Neural progenitor cell (in vitro differentiated cells): ENCODE measurements at regions not wholly inside any gene's neighbourhood (a gene's known extent, or its start where the extent isn't known, plus 50 kb on each side); places are given as distances from the start of the nearest gene placed in this dataset.

ENCODE experiments used
- DNase-seq: peaks from one replicate; pipeline ENCODE4 v3.0.0-alpha.2; 2016; ENCODE audit warnings: low spot score
- H2AFZ ChIP-seq: fragments of 200-600 bp; sonication (generic); replicated peaks from 2 replicates; pipeline ENCODE4 v1.6.1; 2016; ENCODE audit warnings: antibody characterized with exemption
- H3F3A ChIP-seq: fragments of 200-600 bp; sonication (generic); 2 replicates; pipeline ENCODE4 v1.6.1; 2016; ENCODE audit warnings: antibody characterized with exemption, low read depth
- H3K27ac ChIP-seq: fragments of 200-600 bp; sonication (generic); 2 replicates; pipeline ENCODE4 v1.5.1; 2016; ENCODE audit warnings: mild to moderate bottlenecking
- H3K27me3 ChIP-seq: fragments of 200-600 bp; sonication (generic); 2 replicates; pipeline ENCODE4 v1.6.1; 2016; ENCODE audit warnings: mild to moderate bottlenecking, moderate library complexity
- H3K36me3 ChIP-seq: fragments of 200-600 bp; sonication (generic); 2 replicates; pipeline ENCODE4 v1.5.1; 2016
- H3K4me1 ChIP-seq: fragments of 200-600 bp; sonication (generic); 2 replicates; pipeline ENCODE4 v1.6.1; 2016; ENCODE audit warnings: mixed run types
- H3K4me2 ChIP-seq: fragments of 200-600 bp; sonication (generic); 2 replicates; pipeline ENCODE4 v1.6.1; 2016
- H3K4me3 ChIP-seq: fragments of 200-600 bp; sonication (generic); 2 replicates; pipeline ENCODE4 v1.5.1; 2016
- H3K79me2 ChIP-seq: fragments of 200-600 bp; sonication (generic); 2 replicates; pipeline ENCODE4 v1.6.1; 2016; ENCODE audit warnings: low read depth
- H3K9ac ChIP-seq: fragments of 200-600 bp; sonication (generic); 2 replicates; pipeline ENCODE4 v1.6.1; 2016
- H3K9me3 ChIP-seq: fragments of 200-600 bp; sonication (generic); 2 replicates; pipeline ENCODE4 v1.5.1; 2016; ENCODE audit warnings: low read depth
- H4K20me1 ChIP-seq: fragments of 200-600 bp; sonication (generic); 2 replicates; pipeline ENCODE4 v1.6.1; 2016; ENCODE audit warnings: low read depth
- H3K27ac Mint-ChIP-seq: 3 replicates; pipeline ENCODE4 v1.8.0; 2021; ENCODE audit warnings: mixed read lengths
- H3K27me3 Mint-ChIP-seq: 2 replicates; pipeline ENCODE4 v1.8.0; 2022; ENCODE audit warnings: low read depth, mild to moderate bottlenecking, inconsistent platforms, moderate library complexity, mixed read lengths; ENCODE audit not compliant: insufficient read depth
- H3K36me3 Mint-ChIP-seq: 3 replicates; pipeline ENCODE4 v1.8.0; 2021; ENCODE audit warnings: mixed read lengths
- H3K4me1 Mint-ChIP-seq: 3 replicates; pipeline ENCODE4 v1.8.0; 2021; ENCODE audit warnings: mixed read lengths
- H3K4me3 Mint-ChIP-seq: 3 replicates; pipeline ENCODE4 v1.8.0; 2021; ENCODE audit warnings: mild to moderate bottlenecking, moderate library complexity, mixed read lengths
- H3K9me3 Mint-ChIP-seq: 3 replicates; pipeline ENCODE4 v1.8.0; 2020; ENCODE audit warnings: mixed read lengths
- CTCF ChIP-seq: fragments of 200-600 bp; sonication (generic); IDR thresholded peaks from 2 replicates; pipeline ENCODE4 v1.5.1; 2017; ENCODE audit warnings: antibody characterized with exemption, mild to moderate bottlenecking
- EZH2 ChIP-seq: fragments of 200-600 bp; sonication (generic); IDR thresholded peaks from 2 replicates; pipeline ENCODE4 v1.6.1; 2017; ENCODE audit warnings: antibody characterized with exemption, mild to moderate bottlenecking, moderate library complexity
- EZH2phosphoT487 ChIP-seq: fragments of 200-600 bp; sonication (generic); IDR thresholded peaks from 2 replicates; pipeline ENCODE4 v1.6.1; 2017; ENCODE audit warnings: antibody characterized with exemption

GRCh38 chr4:112944006-112944405 is 105.4 kb upstream of the ANK2 start:
- no peak for DNase-seq
- Mint-ChIP-seq H3K4me3 (no peak overlapping the region), H3K27ac (no peak overlapping the region), H3K27me3 (no peaks in the 10 kb centered on the region), H3K36me3 (no peaks in the 10 kb centered on the region), H3K4me1 (peaks cover 11% of the 10 kb centered on the region), H3K9me3 (peaks cover 3% of the 10 kb centered on the region)
- Histone ChIP-seq H4K20me1 (no peaks in the 10 kb centered on the region), H3F3A (peaks cover 61% of the 10 kb centered on the region), H3K9me3 (no peaks in the 10 kb centered on the region), H2AFZ (no peak overlapping the region), H3K4me2 (no peak overlapping the region), H3K9ac (no peak overlapping the region), H3K4me1 (peaks cover 42% of the 10 kb centered on the region), H3K79me2 (no peaks in the 10 kb centered on the region), H3K27me3 (no peaks in the 10 kb centered on the region), H3K27ac (no peak overlapping the region), H3K4me3 (no peak overlapping the region), H3K36me3 (no peaks in the 10 kb centered on the region)
- TF ChIP-seq EZH2phosphoT487 (no peak), CTCF (no peak), EZH2 (no peak)

- Histone ChIP-seq H3K9ac (no peak overlapping the region), H3F3A (peaks cover 51% of the 10 kb centered on the region), H3K36me3 (no peaks in the 10 kb centered on the region), H2AFZ (no peak overlapping the region), H3K4me3 (no peak overlapping the region), H4K20me1 (no peaks in the 10 kb centered on the region), H3K4me1 (peaks cover 34% of the 10 kb centered on the region), H3K9me3 (no peaks in the 10 kb centered on the region), H3K27ac (peak overlapping the region; percentile 30), H3K4me2 (no peak overlapping the region), H3K79me2 (no peaks in the 10 kb centered on the region), H3K27me3 (no peaks in the 10 kb centered on the region)
- Mint-ChIP-seq H3K27me3 (peaks cover 3% of the 10 kb centered on the region), H3K27ac (no peak overlapping the region), H3K4me3 (no peak overlapping the region), H3K9me3 (peaks cover 3% of the 10 kb centered on the region), H3K36me3 (no peaks in the 10 kb centered on the region), H3K4me1 (peaks cover 6% of the 10 kb centered on the region)
- DNase-seq = no peak
- TF ChIP-seq EZH2phosphoT487 = no peak
These were observed 103.3 kb upstream of the ANK2 start for GRCh38 chr4:112946127-112946526.

- Mint-ChIP-seq H3K27me3 (peaks cover 3% of the 10 kb centered on the region), H3K9me3 (peaks cover 3% of the 10 kb centered on the region), H3K36me3 (no peaks in the 10 kb centered on the region), H3K4me3 (no peak overlapping the region), H3K27ac (no peak overlapping the region), H3K4me1 (peaks cover 6% of the 10 kb centered on the region)
- Histone ChIP-seq H3K36me3 (no peaks in the 10 kb centered on the region), H3K9me3 (no peaks in the 10 kb centered on the region), H3K4me2 (no peak overlapping the region), H3K9ac (no peak overlapping the region), H3K27me3 (no peaks in the 10 kb centered on the region), H2AFZ (no peak overlapping the region), H3K4me3 (no peak overlapping the region), H3K27ac (no peak overlapping the region), H3K79me2 (no peaks in the 10 kb centered on the region), H3F3A (peaks cover 53% of the 10 kb centered on the region), H4K20me1 (no peaks in the 10 kb centered on the region), H3K4me1 (peaks cover 36% of the 10 kb centered on the region)
- no peak for DNase-seq
- TF ChIP-seq CTCF = no peak
These were observed 101.8 kb upstream of the ANK2 start for GRCh38 chr4:112947616-112948015.

GRCh38 chr4:112951362-112952312 is 97.8 kb upstream of the ANK2 start:
- H3K9me3 ChIP-seq = no peaks in the 10 kb centered on the region
- H3K4me3 Mint-ChIP-seq = no peak overlapping the region
- peaks cover 7% of the 10 kb centered on the region for H3K9me3 Mint-ChIP-seq
- TF ChIP-seq CTCF (peak; percentile 72), EZH2 (no peak), EZH2phosphoT487 (no peak)
- H3K36me3 ChIP-seq = no peaks in the 10 kb centered on the region
- H3K4me1 ChIP-seq = peaks cover 52% of the 10 kb centered on the region
- no peak overlapping the region for H3K27ac ChIP-seq
- no peak overlapping the region for H3K4me2 ChIP-seq
- no peaks in the 10 kb centered on the region for H3K27me3 ChIP-seq
- peaks cover 7% of the 10 kb centered on the region for H3K27me3 Mint-ChIP-seq
- H3K27ac Mint-ChIP-seq = no peak overlapping the region
- peaks cover 3% of the 10 kb centered on the region for H3K36me3 Mint-ChIP-seq
- no peak overlapping the region for H3K4me3 ChIP-seq
- DNase-seq = no peak
- peaks cover 58% of the 10 kb centered on the region for H3F3A ChIP-seq
- no peaks in the 10 kb centered on the region for H4K20me1 ChIP-seq
- no peaks in the 10 kb centered on the region for H3K79me2 ChIP-seq
- peaks cover 15% of the 10 kb centered on the region for H3K4me1 Mint-ChIP-seq
- no peak overlapping the region for H3K9ac ChIP-seq
- H2AFZ ChIP-seq = no peak overlapping the region
